H1 (cell line): ENCODE measurements at regions not wholly inside any gene's neighbourhood (a gene's known extent, or its start where the extent isn't known, plus 50 kb on each side); places are given as distances from the start of the nearest gene placed in this dataset.

Source experiments
- CTCF ChIA-PET: fragments of 300-600 bp; sonication (Branson Sonifier 250); formaldehyde crosslinking; loops from one replicate; lab custom pipeline; 2021; ENCODE audit not compliant: partially characterized antibody; lab: Charles Lee
- POLR2A ChIA-PET: fragments of 300-600 bp; sonication (Branson Sonifier 250); formaldehyde crosslinking; loops from one replicate; lab custom pipeline; 2021; ENCODE audit warnings: inconsistent platforms; ENCODE audit not compliant: partially characterized antibody; lab: Charles Lee
- DNase-seq, 2 experiments: peaks; one replicate each; pipeline versions ENCODE4 v3.0.0 to v3.0.0-alpha.2; 2010 to 2022; ENCODE audit warnings: low spot score in 2 of 2, low read depth in 1 of 2, mixed read lengths in 1 of 2
- FAIRE-seq: peaks from 2 replicates; lab custom pipeline; 2011; peaks lifted over from hg19 to GRCh38; lab: Jason Lieb, UNC
- H2AFZ ChIP-seq: 2 replicates; pipeline ENCODE4 v1.8.1; 2012; ENCODE audit warnings: low read length, inconsistent platforms
- H2AK5ac ChIP-seq: 2 replicates; pipeline ENCODE4 v1.6.1; 2013; ENCODE audit warnings: low read depth, low read length
- H2BK120ac ChIP-seq: replicated peaks from 2 replicates; pipeline ENCODE3; 2013; ENCODE audit warnings: low read depth, low read length, inconsistent platforms
- H2BK12ac ChIP-seq: 2 replicates; pipeline ENCODE4 v1.6.1; 2013; ENCODE audit warnings: low read depth, low read length
- H2BK15ac ChIP-seq: 2 replicates; pipeline ENCODE4 v1.6.1; 2013; ENCODE audit warnings: low read length
- H2BK20ac ChIP-seq: 2 replicates; pipeline ENCODE4 v1.6.1; 2013; ENCODE audit warnings: low read length
- H2BK5ac ChIP-seq: 2 replicates; pipeline ENCODE4 v1.6.1; 2013; ENCODE audit warnings: low read depth, low read length
- H3K14ac ChIP-seq: 2 replicates; pipeline ENCODE4 v1.6.1; 2013; ENCODE audit warnings: inconsistent platforms; ENCODE audit not compliant: insufficient read length
- H3K18ac ChIP-seq: 2 replicates; pipeline ENCODE4 v1.6.1; 2013; ENCODE audit warnings: low read length; ENCODE audit errors: extremely low read depth
- H3K23ac ChIP-seq: 2 replicates; pipeline ENCODE4 v1.6.1; 2013; ENCODE audit warnings: inconsistent platforms; ENCODE audit not compliant: insufficient read length
- H3K23me2 ChIP-seq: 2 replicates; pipeline ENCODE4 v1.6.1; 2013; ENCODE audit warnings: low read depth, low read length
- H3K27ac ChIP-seq: 2 replicates; pipeline ENCODE4 v1.6.1; 2011; ENCODE audit warnings: low read depth, low read length, inconsistent platforms
- H3K27me3 ChIP-seq, 4 experiments: replicated peaks in 1 of 4; 1 replicate in 1 of 4; 2 replicates in 3 of 4; pipeline versions ENCODE4 v1.6.1 to v1.8.1; 2011 to 2013; ENCODE audit warnings: low read length in 3 of 4, mild to moderate bottlenecking in 3 of 4, inconsistent platforms in 2 of 4, mixed read lengths in 2 of 4, moderate library complexity in 1 of 4; ENCODE audit not compliant: control insufficient read depth in 3 of 4, insufficient read depth in 3 of 4; ENCODE audit errors: extremely low read depth in 1 of 4
- H3K36me3 ChIP-seq, 4 experiments: 2 replicates each; pipeline versions ENCODE4 v1.6.1 to v1.8.1; 2011 to 2013; ENCODE audit warnings: mild to moderate bottlenecking in 4 of 4, low read length in 3 of 4, moderate library complexity in 2 of 4, control low read depth in 1 of 4, inconsistent platforms in 1 of 4; ENCODE audit not compliant: insufficient read depth in 4 of 4, control insufficient read depth in 2 of 4
- H3K4ac ChIP-seq: replicated peaks from 2 replicates; pipeline ENCODE3; 2013; ENCODE audit warnings: low read length, low read depth, mixed read lengths, inconsistent platforms; ENCODE audit not compliant: insufficient read length
- H3K4me1 ChIP-seq, 4 experiments: replicated peaks in 1 of 4; 1 replicate in 1 of 4; 2 replicates in 3 of 4; pipeline versions ENCODE4 v1.6.1 to v1.8.1; 2011 to 2013; ENCODE audit warnings: low read length in 3 of 4, inconsistent platforms in 2 of 4, mixed read lengths in 1 of 4; ENCODE audit not compliant: insufficient read depth in 4 of 4, control insufficient read depth in 3 of 4
- H3K4me2 ChIP-seq, 2 experiments: 2 replicates each; pipeline versions ENCODE4 v1.6.1 to v1.8.1; 2011 to 2013; ENCODE audit warnings: low read depth in 2 of 2, low read length in 2 of 2, control low read depth in 1 of 2, inconsistent platforms in 1 of 2, mild to moderate bottlenecking in 1 of 2; ENCODE audit not compliant: insufficient read depth in 1 of 2
- H3K4me3 ChIP-seq, 4 experiments: fragments of 200-600, 300-600 bp in 1 of 4; sonication (generic), shearing (Covaris generic), sonication (Bioruptor Twin) in 1 of 4; 2 replicates each; pipeline versions ENCODE4 v1.5.1 to v1.8.1; 2011 to 2016; ENCODE audit warnings: low read length in 4 of 4, low read depth in 3 of 4, control low read depth in 2 of 4, inconsistent platforms in 2 of 4, mild to moderate bottlenecking in 2 of 4, mixed read lengths in 1 of 4, moderate library complexity in 1 of 4; ENCODE audit not compliant: insufficient read depth in 2 of 4; ENCODE audit errors: extremely low read depth in 1 of 4
- H3K56ac ChIP-seq: replicated peaks from 2 replicates; pipeline ENCODE3; 2013; ENCODE audit warnings: low read depth, mild to moderate bottlenecking, mixed read lengths, low read length, inconsistent platforms; ENCODE audit not compliant: insufficient read length
- H3K79me1 ChIP-seq: 2 replicates; pipeline ENCODE4 v1.6.1; 2013; ENCODE audit warnings: low read depth, low read length, control low read depth
- H3K79me2 ChIP-seq, 2 experiments: 2 replicates each; pipeline versions ENCODE4 v1.6.1 to v1.8.1; 2012 to 2013; ENCODE audit warnings: low read length in 2 of 2, mild to moderate bottlenecking in 2 of 2, inconsistent platforms in 1 of 2; ENCODE audit not compliant: insufficient read depth in 2 of 2, control insufficient read depth in 1 of 2
- H3K9ac ChIP-seq, 4 experiments: replicated peaks in 1 of 4; 1 replicate in 1 of 4; 2 replicates in 3 of 4; pipeline versions ENCODE4 v1.6.1 to v1.8.1; 2011 to 2013; ENCODE audit warnings: low read depth in 3 of 4, low read length in 3 of 4, control low read depth in 2 of 4, mild to moderate bottlenecking in 2 of 4, moderate library complexity in 2 of 4, inconsistent platforms in 1 of 4; ENCODE audit errors: extremely low read depth in 1 of 4
- H3K9me3 ChIP-seq, 2 experiments: 2 replicates each; pipeline versions ENCODE4 v1.6.1 to v1.8.1; 2012 to 2013; ENCODE audit warnings: mild to moderate bottlenecking in 2 of 2, moderate library complexity in 2 of 2, control low read depth in 1 of 2, inconsistent platforms in 1 of 2, low read depth in 1 of 2, low read length in 1 of 2, mixed read lengths in 1 of 2; ENCODE audit not compliant: insufficient read depth in 2 of 2
- H4K20me1 ChIP-seq, 2 experiments: replicated peaks in 1 of 2; 2 replicates each; pipeline versions ENCODE3 to v1.8.1; 2011 to 2013; ENCODE audit warnings: inconsistent platforms in 2 of 2, low read length in 2 of 2, mild to moderate bottlenecking in 1 of 2; ENCODE audit not compliant: insufficient read depth in 2 of 2, control insufficient read depth in 1 of 2
- H4K5ac ChIP-seq: 2 replicates; pipeline ENCODE4 v1.6.1; 2013; ENCODE audit warnings: low read length, low read depth, mixed read lengths, inconsistent platforms; ENCODE audit not compliant: insufficient read length
- H4K8ac ChIP-seq: 2 replicates; pipeline ENCODE4 v1.8.0; 2013; ENCODE audit warnings: mild to moderate bottlenecking, moderate library complexity, low read length, inconsistent platforms; ENCODE audit not compliant: insufficient read depth; ENCODE audit errors: extremely low read depth
- H4K91ac ChIP-seq: replicated peaks from 2 replicates; pipeline ENCODE3; 2013; ENCODE audit warnings: low read length, mixed read lengths, inconsistent platforms; ENCODE audit not compliant: insufficient read length
- ASH2L ChIP-seq: fragments of 200-600, 300-600 bp; sonication (generic); IDR thresholded peaks from one replicate; pipeline ENCODE4 v1.7.1; 2017; ENCODE audit warnings: low read length
- CEBPB ChIP-seq: IDR thresholded peaks from 2 replicates; pipeline ENCODE4 v1.6.1; 2012; ENCODE audit warnings: low read depth, low read length
- GABPA ChIP-seq: IDR thresholded peaks from 2 replicates; pipeline ENCODE4 v1.6.1; 2011; ENCODE audit warnings: mild to moderate bottlenecking, low read length, moderate library complexity, borderline replicate concordance; ENCODE audit not compliant: insufficient read depth
- HDAC6 ChIP-seq: IDR thresholded peaks from one replicate; pipeline ENCODE4 v1.7.1; 2012; ENCODE audit warnings: low read depth, mild to moderate bottlenecking, inconsistent platforms, low read length, moderate library complexity
- KDM1A ChIP-seq: fragments of 200-600, 300-600 bp; sonication (generic); IDR thresholded peaks from 2 replicates; pipeline ENCODE4 v1.7.1; 2016; ENCODE audit warnings: mild to moderate bottlenecking, low read length, borderline replicate concordance
- POLR2AphosphoS5 ChIP-seq: IDR thresholded peaks from 2 replicates; pipeline ENCODE4 v1.6.1; 2011; ENCODE audit warnings: low read depth, low read length
- POU5F1 ChIP-seq: IDR thresholded peaks from 2 replicates; pipeline ENCODE4 v1.6.1; 2011; ENCODE audit warnings: low read depth, mild to moderate bottlenecking, low read length, moderate library complexity
- RXRA ChIP-seq: IDR thresholded peaks from 2 replicates; pipeline ENCODE4 v1.6.1; 2011; ENCODE audit warnings: low read depth, mild to moderate bottlenecking, low read length, moderate library complexity; ENCODE audit not compliant: insufficient read depth
- SIN3A ChIP-seq, 2 experiments: IDR thresholded peaks in 1 of 2; conservative IDR thresholded peaks in 1 of 2; 2 replicates each; pipeline ENCODE4 v1.6.1; 2011 to 2012; ENCODE audit warnings: low read length in 2 of 2, improper control_type of control experiment in 1 of 2, low read depth in 1 of 2, mild to moderate bottlenecking in 1 of 2
- SP2 ChIP-seq: IDR thresholded peaks from 2 replicates; pipeline ENCODE4 v1.6.1; 2012; ENCODE audit warnings: mild to moderate bottlenecking, low read length, inconsistent platforms
- TAF7 ChIP-seq: optimal IDR thresholded peaks from 2 replicates; pipeline ENCODE3; 2011; ENCODE audit warnings: low read depth, mild to moderate bottlenecking, inconsistent platforms, low read length, moderate library complexity, borderline replicate concordance
- TCF12 ChIP-seq: IDR thresholded peaks from 2 replicates; pipeline ENCODE4 v1.6.1; 2011; ENCODE audit warnings: low read depth, mild to moderate bottlenecking, low read length
- YY1 ChIP-seq: IDR thresholded peaks from 2 replicates; pipeline ENCODE4 v1.6.1; 2011; ENCODE audit warnings: low read depth, mild to moderate bottlenecking, low read length
- WGBS, 2 experiments: shearing (Covaris generic) in 1 of 2; methylation state at CpG; one replicate each; pipeline versions ENCODE4 v1.1.6 to v1.1.7; 2013 to 2015; ENCODE audit warnings: low lambda C conversion rate in 2 of 2, mixed read lengths in 2 of 2, inconsistent platforms in 1 of 2, low coverage in 1 of 2, missing lambda C conversion rate in 1 of 2; ENCODE audit not compliant: insufficient replicate concordance in 2 of 2, insufficient coverage in 1 of 2, insufficient read length in 1 of 2; ENCODE audit errors: extremely low coverage in 1 of 2, missing lambda C conversion rate in 1 of 2; 5-methylcytosine and 5-hydroxymethylcytosine counted together
- TF ChIP-seq, protein P1 (sequence below): IDR thresholded peaks from 2 replicates; pipeline ENCODE4 v1.6.1; 2012; ENCODE audit warnings: inconsistent platforms

DNA sequence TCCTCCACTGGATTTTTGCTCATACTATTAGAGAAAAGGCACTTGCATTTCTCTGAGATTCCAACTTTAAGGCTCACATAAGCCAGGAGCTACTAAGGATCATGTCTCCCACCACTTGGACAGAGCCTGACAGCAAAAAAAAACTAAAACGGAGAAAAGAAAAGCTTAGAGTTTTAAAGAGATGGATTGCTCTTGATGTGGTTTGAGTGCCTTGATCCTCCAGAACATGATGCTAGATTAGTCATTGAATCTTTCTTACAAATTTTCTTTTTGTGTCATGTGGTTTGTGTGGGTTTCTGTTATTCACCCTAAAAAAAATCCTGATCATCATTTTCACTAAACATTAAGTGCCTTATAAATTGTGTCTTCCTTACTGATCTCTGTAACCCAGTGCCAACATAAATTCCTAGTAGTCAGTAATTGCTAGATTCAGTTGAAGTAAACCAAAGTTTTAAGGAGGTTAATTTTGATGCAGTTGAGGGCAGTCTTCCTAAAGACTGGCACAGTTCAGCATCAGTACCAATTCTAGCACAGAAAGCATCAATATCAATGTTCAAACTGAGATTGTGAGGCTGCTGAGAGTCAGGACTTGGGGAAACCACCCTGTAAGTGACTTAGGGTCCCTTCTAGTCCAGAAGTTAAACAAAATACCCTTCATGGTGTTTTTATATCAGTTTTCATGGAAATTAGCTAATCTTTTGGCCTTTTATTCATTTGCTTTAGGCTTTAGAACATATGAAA is 206.3 kb downstream of the RAD51AP2 start:
- H2BK120ac ChIP-seq = no peak overlapping the region
- H3K56ac ChIP-seq = no peak overlapping the region
- H4K91ac ChIP-seq = no peak overlapping the region
- H2AFZ ChIP-seq = no peak overlapping the region
- peaks cover 0 to 3% (median 1%) of the 10 kb centered on the region in 4 experiments; a peak in 3 of 7 replicates for H3K4me1 ChIP-seq
- H3K4me3 ChIP-seq = no peak overlapping the region
- no peak overlapping the region; the same call in 1 of the 2 replicates for H2BK5ac ChIP-seq
- WGBS, 2 experiments = 75% methylated on average over 1 of the region's 1 CpG; no CpG with 5 or more reads in 1 of the 2 experiments
- no peaks in the 10 kb centered on the region for H3K79me1 ChIP-seq
- no peaks in the 10 kb centered on the region for H3K27me3 ChIP-seq
- CTCF ChIA-PET = interaction anchor here (0.6 to 5.4 kb wide), 6 partner anchors 10 to 1255 kb away, joined by 3 to 46 read pairs (median 20); no protein-coding TSS in a partner anchor
- H2BK15ac ChIP-seq = no peak overlapping the region
- POLR2A ChIA-PET = no interaction called here
- H4K5ac ChIP-seq = no peak overlapping the region
- no peaks in the 10 kb centered on the region for H3K23me2 ChIP-seq
- H3K14ac ChIP-seq = no peak overlapping the region
- H4K8ac ChIP-seq = no peak overlapping the region
- H4K20me1 ChIP-seq = no peaks in the 10 kb centered on the region
- no peak for DNase-seq
- no peak for FAIRE-seq
- H3K9ac ChIP-seq = no peak overlapping the region
- H3K36me3 ChIP-seq = no peaks in the 10 kb centered on the region
- no peak overlapping the region for H2BK20ac ChIP-seq
- H3K27ac ChIP-seq = no peak overlapping the region
- H2AK5ac ChIP-seq = no peak overlapping the region; the same call in 1 of the 2 replicates
- H3K4me2 ChIP-seq = no peak overlapping the region
- no peak overlapping the region for H3K4ac ChIP-seq
- no peak overlapping the region for H2BK12ac ChIP-seq
- no peaks in the 10 kb centered on the region for H3K9me3 ChIP-seq
- H3K23ac ChIP-seq = no peak overlapping the region
- H3K18ac ChIP-seq = 0 out of 2 replicates have a peak overlapping the region, but pooled peaks have one; percentile 19
- H3K79me2 ChIP-seq = no peaks in the 10 kb centered on the region
- TF ChIP-seq GABPA (no peak), ASH2L (no peak), POLR2AphosphoS5 (no peak), SP2 (no peak), KDM1A (no peak), POU5F1 (no peak), RXRA (no peak), SIN3A (conservative IDR thresholded peaks at IDR 0.05 in 1 of 2, IDR thresholded peaks at IDR 0.05 in 1 of 2; ENCODE audit: low read depth in 1 of 2, low read length in 2 of 2) (no peak), HDAC6 (no peak), TCF12 (no peak), TAF7 (no peak), CEBPB (no peak), YY1 (no peak)
- TF ChIP-seq, protein P1, sequence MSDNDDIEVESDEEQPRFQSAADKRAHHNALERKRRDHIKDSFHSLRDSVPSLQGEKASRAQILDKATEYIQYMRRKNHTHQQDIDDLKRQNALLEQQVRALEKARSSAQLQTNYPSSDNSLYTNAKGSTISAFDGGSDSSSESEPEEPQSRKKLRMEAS = no peak
